ENCODE measurements at regions not wholly inside any gene's neighbourhood (a gene's known extent, or its start where the extent isn't known, plus 50 kb on each side); places are given as distances from the start of the nearest gene placed in this dataset.

- TF ChIP-seq CTCF (IDR thresholded peaks at IDR 0.05) (no peak), POLR2A (IDR thresholded peaks at IDR 0.05) (no peak), EP300 (IDR thresholded peaks at IDR 0.05) (no peak)
Measured at GRCh38 chr14:25358330-25358729, 308.4 kb upstream of the STXBP6 start.
